ENCODE measurements at regions not wholly inside any gene's neighbourhood (a gene's known extent, or its start where the extent isn't known, plus 50 kb on each side); places are given as distances from the start of the nearest gene placed in this dataset.

- no peak for TF ChIP-seq POLR2AphosphoS5 (IDR thresholded peaks at IDR 0.05; ENCODE audit: low read depth, low read length)
- no peak for TF ChIP-seq POLR2A (IDR thresholded peaks at IDR 0.05; ENCODE audit: low read depth, low read length)
Observed at GRCh38 chr13:59270327-59270726, 893.4 kb downstream of the DIAPH3 start.

Measured in GM12891 (cell line).